ENCODE measurements at regions not wholly inside any gene's neighbourhood (a gene's known extent, or its start where the extent isn't known, plus 50 kb on each side); places are given as distances from the start of the nearest gene placed in this dataset.

GRCh38 chr3:95334461-95334860 lies 1271.6 kb downstream of the NSUN3 start:
- TF ChIP-seq CTCF (IDR thresholded peaks at IDR 0.05) (no peak), POLR2A (IDR thresholded peaks at IDR 0.05) (no peak)
